ENCODE measurements at regions not wholly inside any gene's neighbourhood (a gene's known extent, or its start where the extent isn't known, plus 50 kb on each side); places are given as distances from the start of the nearest gene placed in this dataset.
"Not testable (repeated sequence)": the region's sequence is repeated elsewhere in the genome, so short reads cannot be mapped to it uniquely, and the experiment has no call there.

DNA sequence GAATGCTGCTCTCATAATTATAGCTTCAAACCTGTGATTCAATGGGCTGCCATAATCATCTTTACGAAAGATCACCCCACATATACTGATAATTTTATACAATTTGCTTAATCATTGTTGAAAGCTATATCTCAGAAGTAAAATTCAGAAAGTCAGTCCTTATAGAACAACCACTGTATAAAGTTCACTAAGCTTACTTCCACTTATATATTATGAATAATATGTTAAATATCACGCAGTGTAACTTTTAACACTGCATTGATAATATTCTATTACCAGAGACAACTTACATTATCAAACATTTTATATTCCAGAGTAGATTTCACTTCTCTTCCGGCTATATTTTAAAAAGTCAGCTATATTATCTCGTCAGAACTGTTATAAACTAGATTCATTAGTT lies 550.1 kb upstream of the PCDH20 start:
- no peak for DNase-seq (ENCODE audit: low read depth)

- DNase-seq (ENCODE audit: low read depth): no peak
These were observed 545.3 kb upstream of the PCDH20 start for GRCh38 chr13:61960981-61961380.

DNA sequence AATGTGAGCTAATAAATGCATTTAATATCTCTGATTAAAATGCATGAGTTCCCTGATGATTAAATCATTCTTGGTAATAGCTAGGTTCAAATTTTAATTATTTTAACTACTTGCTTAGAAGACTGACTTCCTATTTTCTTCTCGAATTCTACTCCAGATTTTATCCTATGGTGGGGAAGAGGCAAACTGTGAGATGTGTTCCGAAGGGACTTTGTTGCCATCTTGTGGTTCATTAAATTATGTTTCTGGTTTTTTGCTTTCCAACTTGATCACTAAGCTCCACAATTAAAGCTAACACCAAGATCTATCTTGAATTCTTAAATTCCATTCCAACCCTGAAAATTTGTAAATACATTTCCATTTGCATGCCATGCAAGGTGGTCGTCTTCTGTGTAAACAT lies 538.4 kb upstream of the PCDH20 start:
- DNase-seq (ENCODE audit: low read depth): no peak

GRCh38 chr13:61950828-61951227 lies 535.2 kb upstream of the PCDH20 start:
- DNase-seq (ENCODE audit: low read depth): no peak

- no peak for DNase-seq (ENCODE audit: low read depth)
These were observed 528.8 kb upstream of the PCDH20 start for GRCh38 chr13:61944329-61944929.

DNA sequence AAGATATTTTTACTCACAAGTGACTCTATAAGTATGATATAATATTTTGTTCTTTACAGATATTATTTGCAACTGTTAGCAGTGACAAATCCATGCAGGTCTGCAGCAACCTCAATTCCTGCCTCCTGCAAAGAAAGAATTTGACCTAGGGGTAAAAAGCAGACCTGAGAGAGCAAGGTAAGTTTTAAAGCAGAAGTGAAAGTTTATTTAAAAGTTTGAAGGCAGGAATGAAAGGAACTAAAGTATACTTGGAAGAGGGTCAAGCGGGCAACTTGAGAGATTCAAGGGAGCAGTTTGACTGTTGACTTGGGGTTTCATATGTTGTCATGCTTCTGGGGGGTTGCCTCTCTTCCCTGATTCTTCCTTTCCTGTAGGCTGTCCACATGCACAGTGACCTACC lies 520.1 kb upstream of the PCDH20 start:
- DNase-seq (ENCODE audit: low read depth): no peak

GRCh38 chr13:61927648-61928047 lies 512.0 kb upstream of the PCDH20 start:
- no peak for DNase-seq (ENCODE audit: low read depth)

DNA sequence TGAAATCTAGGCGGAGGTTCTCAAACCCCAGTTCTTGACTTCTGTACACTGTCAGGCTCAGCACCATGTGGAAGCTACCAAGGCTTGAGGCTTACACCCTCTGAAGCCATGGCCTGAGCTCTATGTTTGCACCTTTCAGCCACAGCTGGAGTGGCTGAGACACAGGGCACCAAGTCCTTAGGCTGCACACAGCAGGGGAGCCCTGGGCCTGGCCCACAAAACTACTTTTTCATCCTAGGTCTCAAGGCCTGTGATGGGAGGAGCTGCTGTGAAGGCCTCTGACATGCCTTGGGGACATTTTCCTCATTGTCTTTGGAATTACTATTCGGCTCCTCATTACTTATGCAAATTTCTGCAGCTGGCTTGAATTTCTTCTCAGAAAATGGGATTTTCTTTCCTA lies 503.2 kb upstream of the PCDH20 start:
- DNase-seq (ENCODE audit: low read depth): no peak

GRCh38 chr13:61916483-61916882 lies 500.8 kb upstream of the PCDH20 start:
- DNase-seq (ENCODE audit: low read depth): no peak

GRCh38 chr13:61913183-61913582 lies 497.5 kb upstream of the PCDH20 start:
- no peak for DNase-seq (ENCODE audit: low read depth)

DNA sequence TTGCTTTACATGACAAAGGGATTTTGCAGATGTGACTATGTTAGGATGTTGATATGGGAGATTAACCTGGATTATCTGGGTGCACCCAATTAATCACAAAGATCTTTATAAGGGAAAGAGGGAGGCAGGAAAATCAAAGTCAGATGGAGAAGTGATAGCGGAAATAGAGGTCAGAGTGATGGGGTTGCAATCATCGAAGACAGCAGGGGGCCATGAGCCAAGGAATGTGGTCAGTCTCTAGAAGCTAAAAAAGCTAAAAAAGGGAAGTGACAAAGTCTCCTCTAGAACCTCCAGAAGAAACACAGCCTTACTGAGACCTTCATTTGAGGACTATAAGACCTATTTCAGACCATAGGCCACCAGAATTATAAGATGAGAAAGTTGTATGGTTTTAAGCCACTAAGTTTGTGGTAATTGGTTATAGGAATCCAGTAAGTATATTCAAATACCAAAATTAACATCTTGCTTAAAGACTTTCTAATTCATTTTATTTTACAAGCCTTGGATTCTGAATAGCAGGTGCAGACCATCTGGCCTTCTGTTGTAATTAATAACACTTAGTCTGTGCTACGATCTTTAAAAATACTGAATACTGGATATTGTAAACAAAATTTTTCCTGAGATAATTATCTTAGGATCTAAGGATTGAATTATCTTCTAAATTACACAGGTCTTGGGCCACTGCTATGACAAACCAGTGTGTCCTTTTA lies 493.4 kb upstream of the PCDH20 start:
- no peak for DNase-seq (ENCODE audit: low read depth)

- DNase-seq (ENCODE audit: low read depth): no peak
These were observed 489.4 kb upstream of the PCDH20 start for GRCh38 chr13:61905054-61905453.

- DNase-seq (ENCODE audit: low read depth): no peak
These were observed 486.4 kb upstream of the PCDH20 start for GRCh38 chr13:61901946-61902541.

DNA sequence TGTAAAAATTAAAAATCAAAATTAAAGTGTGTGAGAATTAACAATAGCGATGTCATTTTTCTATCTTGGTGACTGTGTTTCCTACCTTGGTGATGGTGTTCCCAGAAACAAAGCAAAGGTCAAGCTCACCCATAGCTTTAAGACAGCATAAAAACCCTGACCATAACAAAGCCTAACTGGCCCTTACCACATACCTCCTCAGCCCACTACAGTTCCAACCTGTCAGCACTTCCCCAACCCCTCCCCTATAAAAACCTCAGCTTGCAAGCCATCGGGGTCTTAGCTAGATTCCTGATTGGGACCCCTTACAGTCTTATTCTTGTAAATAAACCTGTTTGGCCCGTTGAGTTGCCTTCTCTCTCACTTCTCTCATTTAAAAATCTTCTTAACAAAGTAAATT lies 484.4 kb upstream of the PCDH20 start:
- DNase-seq (ENCODE audit: low read depth): no peak

- no peak for DNase-seq (ENCODE audit: low read depth)
These were observed 482.6 kb upstream of the PCDH20 start for GRCh38 chr13:61898207-61898606.

DNA sequence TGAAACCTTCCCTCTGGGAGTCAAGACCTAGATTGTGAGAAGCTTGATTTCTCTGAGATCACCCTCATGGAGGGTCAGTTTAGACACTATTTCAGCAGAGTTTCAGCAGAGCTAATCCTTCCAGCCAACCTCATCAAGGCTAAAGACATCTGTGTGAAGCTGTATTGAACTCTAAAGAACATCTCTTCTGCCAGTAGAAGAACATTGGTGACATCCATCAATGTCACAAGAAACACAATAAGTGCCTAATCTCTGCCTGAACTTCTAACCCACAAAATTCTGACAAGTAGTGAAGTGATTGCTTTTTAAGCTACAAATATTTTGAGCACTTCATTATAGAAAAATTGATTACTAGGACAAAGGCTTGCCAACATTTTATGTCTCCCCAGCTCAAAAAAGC lies 475.8 kb upstream of the PCDH20 start:
- no peak for DNase-seq (ENCODE audit: low read depth)

DNA sequence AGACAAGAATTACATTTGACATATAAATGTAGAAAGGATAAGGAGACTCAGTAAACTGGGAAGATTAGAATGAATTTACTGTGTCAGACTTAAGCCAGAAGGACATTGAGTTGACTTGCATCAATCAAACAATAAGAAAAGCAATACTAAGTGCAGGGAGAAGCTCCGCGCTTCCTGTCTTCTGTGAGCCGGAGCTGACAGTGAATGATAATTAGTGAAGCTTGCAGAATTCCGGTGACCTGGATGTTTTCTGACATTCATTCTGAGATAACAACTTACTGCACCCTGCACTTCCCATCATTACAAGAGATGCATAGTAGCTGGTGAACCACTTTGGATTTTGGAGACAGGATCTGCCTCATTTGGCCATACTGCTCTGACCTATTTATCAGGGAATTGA lies 469.2 kb upstream of the PCDH20 start:
- DNase-seq (ENCODE audit: low read depth): no peak

DNA sequence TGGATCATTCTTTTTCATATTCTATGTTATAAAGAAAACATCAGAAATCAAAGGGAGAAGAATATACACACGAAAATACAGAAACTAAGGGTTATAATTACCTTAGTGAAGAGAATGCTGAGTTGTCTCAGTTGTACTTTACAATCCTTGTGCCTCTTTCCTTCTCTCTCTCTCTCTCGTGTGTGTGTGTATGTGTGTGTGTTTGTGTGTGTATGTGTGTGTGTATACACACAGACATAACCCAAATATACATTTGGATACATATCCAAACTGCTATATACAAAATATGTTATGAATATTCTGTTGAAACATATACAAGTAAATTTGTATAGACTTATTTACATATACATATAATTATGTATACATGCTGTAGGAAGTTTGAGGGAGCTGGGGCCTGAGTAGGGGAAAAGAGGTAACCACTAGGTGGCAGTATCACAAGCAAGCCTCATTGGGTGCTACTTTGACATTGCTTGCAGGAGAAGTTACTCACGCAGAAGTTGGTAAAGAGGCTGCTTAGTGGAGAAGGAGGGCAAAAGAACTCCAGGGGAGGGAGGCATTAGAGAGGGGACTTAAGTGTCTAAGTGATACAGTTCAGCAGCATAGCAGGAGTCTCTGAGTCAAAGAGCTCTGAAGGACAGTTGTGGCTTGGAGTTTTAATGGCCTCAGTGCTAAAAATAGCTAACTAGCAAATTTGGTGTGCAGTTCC lies 465.1 kb upstream of the PCDH20 start:
- no peak for DNase-seq (ENCODE audit: low read depth)

DNA sequence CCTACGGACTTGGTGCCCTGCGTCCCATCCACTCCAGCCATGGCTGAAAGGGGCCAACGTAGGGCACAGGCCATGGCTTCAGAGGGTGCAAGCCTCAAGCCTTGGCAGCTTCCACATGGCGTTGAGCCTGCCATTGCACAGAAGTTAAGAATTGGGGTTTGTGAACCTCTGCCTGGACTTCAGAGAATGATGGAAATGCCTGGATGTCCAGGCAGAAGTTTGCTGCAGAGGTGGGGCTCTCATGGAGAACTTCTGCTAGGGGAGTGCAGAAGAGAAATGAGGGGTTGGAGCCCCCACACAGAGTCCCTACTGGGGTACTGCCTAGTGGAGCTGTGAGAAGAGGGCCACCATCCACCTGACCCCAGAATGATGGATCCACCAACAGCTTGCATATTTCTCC lies 462.9 kb upstream of the PCDH20 start:
- DNase-seq (ENCODE audit: low read depth): not testable (repeated sequence)

GRCh38 chr13:61874970-61875579 lies 459.4 kb upstream of the PCDH20 start:
- no peak for DNase-seq (ENCODE audit: low read depth)

GRCh38 chr13:61873717-61874116 lies 458.1 kb upstream of the PCDH20 start:
- no peak for DNase-seq (ENCODE audit: low read depth)

DNA sequence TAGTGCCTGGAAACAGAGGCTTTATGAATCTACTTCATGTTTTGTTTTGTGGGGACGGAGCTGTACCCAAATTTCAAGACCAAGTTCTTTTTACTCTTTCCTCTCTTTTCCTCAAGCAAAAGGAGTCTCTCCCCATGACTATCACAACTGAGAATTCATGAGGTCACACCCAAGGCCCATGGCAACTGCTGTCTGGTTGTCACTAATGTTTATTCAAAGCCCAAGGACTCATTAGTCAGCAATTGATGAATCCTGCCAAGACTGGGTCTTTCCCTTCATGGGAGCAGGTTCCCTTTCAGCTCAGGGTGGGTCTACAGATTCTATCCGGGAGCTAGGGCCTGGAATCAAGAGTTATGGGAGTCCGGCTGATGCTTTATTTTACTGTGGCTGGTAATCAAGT lies 441.5 kb upstream of the PCDH20 start:
- no peak for DNase-seq (ENCODE audit: low read depth)
